GM20000 (cell line): ENCODE measurements at regions not wholly inside any gene's neighbourhood (a gene's known extent, or its start where the extent isn't known, plus 50 kb on each side); places are given as distances from the start of the nearest gene placed in this dataset.
A peak's percentile ranks its signal among the peaks of the same experiment; 100 is the strongest.
"Not testable (repeated sequence)": the region's sequence is repeated elsewhere in the genome, so short reads cannot be mapped to it uniquely, and the experiment has no call there.

Experiments
- DNase-seq: peaks from one replicate; pipeline ENCODE4 v3.0.0; 2012; ENCODE audit warnings: low spot score
- CTCF ChIP-seq: IDR thresholded peaks from 2 replicates; pipeline ENCODE4 v1.5.1; 2012; ENCODE audit warnings: mild to moderate bottlenecking, control low read depth; ENCODE audit errors: extremely low read depth, missing control alignments

DNA sequence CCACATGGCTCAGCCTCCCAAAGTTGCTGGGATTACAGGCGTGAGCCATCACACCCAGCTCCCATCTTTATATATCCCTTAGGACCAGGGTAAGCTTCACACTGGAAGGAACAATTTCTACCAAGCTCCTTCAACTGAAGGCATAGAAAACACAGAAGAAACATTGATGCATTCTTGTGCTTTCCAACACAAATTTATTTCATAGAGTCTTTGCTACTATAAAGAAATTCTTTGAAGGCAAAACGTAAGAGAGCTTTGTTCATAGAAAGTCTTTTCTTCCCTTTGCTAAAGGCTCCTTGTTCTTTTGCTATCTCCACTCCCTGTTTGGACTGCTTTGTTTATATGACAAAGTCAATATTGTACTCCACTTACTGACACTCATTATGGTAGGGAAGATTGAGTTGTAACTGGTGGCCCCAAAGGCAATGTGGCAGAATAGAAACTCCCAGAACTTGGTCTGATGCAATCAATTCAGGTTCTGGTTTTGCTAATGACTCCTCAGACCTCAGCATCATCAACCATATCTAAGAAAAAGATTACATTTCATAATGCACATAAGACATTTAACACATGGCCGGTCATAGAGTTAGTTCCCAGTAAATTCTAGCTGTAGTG is 97.4 kb upstream of the CLINT1 start:
- no peak for TF ChIP-seq CTCF
- no peak for DNase-seq

DNA sequence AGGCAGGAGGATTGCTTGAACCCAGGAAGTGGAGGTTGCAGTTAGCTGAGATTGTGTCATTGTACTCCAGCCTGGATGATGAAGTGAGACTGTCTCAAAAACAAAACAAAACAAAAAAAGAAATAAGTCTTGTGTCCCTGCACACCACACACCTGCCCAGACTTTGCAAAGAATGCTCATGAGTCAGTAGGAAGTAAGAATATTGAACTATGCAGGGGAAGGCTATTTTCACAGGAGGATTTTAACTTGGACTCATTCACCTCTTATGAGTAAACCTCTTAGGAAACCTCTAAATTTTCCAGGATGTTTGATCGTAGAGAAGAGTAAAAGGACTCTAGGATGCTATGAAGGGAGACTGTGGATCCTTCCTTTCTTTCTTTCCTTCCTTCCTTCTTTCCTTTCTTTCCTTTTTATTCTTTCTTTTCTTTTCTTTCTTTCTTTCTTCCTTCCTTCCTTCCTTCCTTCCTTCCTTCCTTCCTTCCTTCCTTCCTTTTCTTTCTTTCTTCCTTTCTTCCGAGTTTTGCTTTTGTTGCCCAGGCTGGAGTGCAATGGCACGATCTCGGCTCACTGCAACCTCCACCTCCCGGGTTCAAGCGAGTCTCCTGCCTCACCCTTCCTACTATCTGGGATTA is 96.7 kb upstream of the CLINT1 start:
- no peak for DNase-seq
- no peak for TF ChIP-seq CTCF

DNA sequence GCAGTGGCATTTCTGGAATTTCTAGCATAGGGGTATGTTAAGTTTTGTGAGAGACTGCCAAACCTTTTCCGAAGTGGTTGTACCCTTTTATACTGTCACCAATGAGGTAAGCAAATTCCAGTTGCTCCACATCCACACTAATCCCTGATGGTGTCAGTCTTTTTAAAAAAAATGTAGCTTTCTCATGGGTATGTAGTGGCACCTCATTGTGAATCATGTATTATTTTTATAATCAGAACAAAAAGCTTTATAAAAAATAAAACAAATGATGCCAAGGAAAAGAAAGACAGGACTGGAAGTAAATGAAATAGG is 93.4 kb upstream of the CLINT1 start:
- TF ChIP-seq CTCF, result no peak
- no peak for DNase-seq

GRCh38 chr5:157951673-157952373 is 92.9 kb upstream of the CLINT1 start:
- DNase-seq, result no peak
- TF ChIP-seq CTCF, result no peak

GRCh38 chr5:157949520-157949919 is 90.6 kb upstream of the CLINT1 start:
- no peak for DNase-seq
- no peak for TF ChIP-seq CTCF

- TF ChIP-seq CTCF, result peak; percentile 67
- peak; percentile 73 for DNase-seq
Observed at GRCh38 chr5:157948738-157949410, 89.9 kb upstream of the CLINT1 start.

GRCh38 chr5:157947156-157947555 is 88.2 kb upstream of the CLINT1 start:
- TF ChIP-seq CTCF, result no peak
- DNase-seq, result no peak

DNA sequence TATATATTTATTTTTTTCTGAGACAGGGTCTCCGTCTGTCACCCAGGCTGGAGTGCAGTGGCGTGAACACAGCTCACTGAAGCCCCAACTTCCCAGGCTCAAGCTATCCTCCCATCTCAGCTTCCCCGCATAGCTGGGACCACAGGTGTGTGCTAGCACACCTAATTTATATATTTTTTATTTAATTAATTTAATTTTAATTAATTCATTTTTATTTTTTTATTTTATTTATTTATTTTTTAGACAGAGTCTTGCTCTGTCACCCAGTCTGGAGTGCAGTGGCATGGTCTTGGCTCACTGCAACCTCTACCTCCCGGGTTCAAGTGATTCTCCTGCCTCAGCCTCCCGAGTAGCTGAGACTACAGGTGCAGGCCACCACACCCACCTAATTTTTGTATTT is 86.9 kb upstream of the CLINT1 start:
- not testable (repeated sequence) for DNase-seq
